Gastrocnemius medialis (tissue), 4 donors: ENCODE measurements at regions not wholly inside any gene's neighbourhood (a gene's known extent, or its start where the extent isn't known, plus 50 kb on each side); places are given as distances from the start of the nearest gene placed in this dataset.
"Not testable (repeated sequence)": the region's sequence is repeated elsewhere in the genome, so short reads cannot be mapped to it uniquely, and the experiment has no call there.

ENCODE experiments used
- ATAC-seq, 2 donors: fragments of 150-250 bp; one replicate each; pipeline ENCODE4 v1.9.1; 2016
- DNase-seq, 2 donors: peaks; one replicate each; pipeline ENCODE4 v3.0.0-alpha.2; 2019
- H3K27ac ChIP-seq, 4 donors: fragments of 200-600 bp; sonication (generic); 1 replicate in 1 of 4; 2 replicates in 3 of 4; pipeline ENCODE4 v1.5.1; 2016 to 2018; ENCODE audit warnings: mild to moderate bottlenecking in 2 of 4, moderate library complexity in 1 of 4
- H3K27me3 ChIP-seq, 3 donors: fragments of 200-600 bp; sonication (generic) in 2 of 3; 1 replicate in 1 of 3; 2 replicates in 2 of 3; pipeline versions ENCODE4 v1.5.1 to v1.6.0; 2016 to 2019; ENCODE audit warnings: mild to moderate bottlenecking in 1 of 3, moderate library complexity in 1 of 3
- H3K36me3 ChIP-seq, 2 donors: fragments of 200-600 bp; sonication (generic) in 1 of 2; one replicate each; pipeline ENCODE4 v1.5.1; 2017 to 2018
- H3K4me1 ChIP-seq, 2 donors: fragments of 200-600 bp; sonication (generic) in 1 of 2; one replicate each; pipeline ENCODE4 v1.5.1; 2016 to 2017; ENCODE audit warnings: mild to moderate bottlenecking in 2 of 2
- H3K4me3 ChIP-seq, 4 donors: fragments of 200-600 bp; sonication (generic) in 3 of 4; 1 replicate in 1 of 4; 2 replicates in 3 of 4; pipeline ENCODE4 v1.5.1; 2016 to 2019; ENCODE audit warnings: mild to moderate bottlenecking in 2 of 4
- H3K9me3 ChIP-seq, 3 donors: fragments of 200-600 bp; sonication (generic) in 2 of 3; 1 replicate in 1 of 3; 2 replicates in 2 of 3; pipeline ENCODE4 v1.5.1; 2016 to 2019
- in situ Hi-C, 4 donors: fragments of 200-750 bp; cut with MboI; loops; one replicate each; pipeline versions ENCODE4 v1.15.0 to v1.8.0; 2017; ENCODE audit warnings: low sequenced_read_pairs in 4 of 4
- intact Hi-C: fragments of 100-400 bp; cut with DNase I; formaldehyde crosslinking; loops from one replicate; pipeline ENCODE4 v1.15.1; 2023; ENCODE audit warnings: low total_unique reads

DNA sequence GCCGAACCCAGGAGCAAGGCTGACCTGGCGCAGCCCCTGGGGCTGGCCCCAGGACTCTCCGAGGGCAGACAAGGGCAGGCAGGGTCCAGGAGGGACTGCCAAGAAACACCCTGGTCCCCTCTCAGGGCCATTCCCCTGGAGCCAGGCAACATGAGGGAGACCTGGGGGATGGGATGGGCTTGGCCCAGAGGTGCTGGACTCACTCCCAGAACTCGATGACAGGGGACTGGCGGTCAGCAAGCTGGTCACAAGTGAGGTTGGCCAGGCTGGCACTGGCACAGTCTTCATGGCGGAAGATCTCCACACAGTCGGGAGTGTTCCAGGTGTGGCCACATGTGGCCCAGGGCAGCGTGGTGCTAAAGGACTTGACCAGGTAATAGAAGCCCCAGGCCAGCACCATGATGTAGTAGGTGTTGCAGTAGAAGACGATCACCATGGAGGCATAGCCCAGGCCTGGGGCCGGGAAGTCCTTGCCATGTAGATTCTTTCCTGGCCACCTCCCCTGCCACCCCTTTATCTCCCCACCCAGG, 206.4 kb upstream of the TP53TG3 start:
- H3K27ac ChIP-seq, in situ Hi-C loops, H3K4me1 ChIP-seq, H3K4me3 ChIP-seq, intact Hi-C loops, H3K27me3 ChIP-seq, H3K9me3 ChIP-seq, H3K36me3 ChIP-seq: not testable (repeated sequence)
- ATAC-seq (peak; percentile 82 to 83), DNase-seq (peak; percentile 9 to 53)

DNA sequence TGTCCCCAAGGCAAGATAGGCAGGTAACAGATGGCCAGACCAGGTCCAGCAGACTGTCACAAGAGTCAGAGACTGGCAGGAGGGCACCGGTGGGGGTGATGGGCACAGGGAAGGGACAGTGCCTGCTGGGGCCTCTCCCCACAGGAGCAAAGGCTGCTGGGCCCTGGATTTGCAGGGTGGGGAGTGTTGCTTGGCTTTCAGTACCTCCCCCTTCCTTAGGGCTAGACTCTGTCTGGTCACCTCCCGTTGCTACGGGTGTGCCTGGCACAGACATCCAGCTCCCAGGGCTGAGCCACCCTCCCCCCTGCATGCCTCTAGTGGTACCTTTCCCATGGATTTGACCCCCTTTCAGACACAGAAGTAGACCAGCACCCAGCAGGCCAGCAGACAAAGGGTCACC, 205.7 kb upstream of the TP53TG3 start:
- H3K4me3 ChIP-seq, H3K27me3 ChIP-seq, intact Hi-C loops, H3K9me3 ChIP-seq, H3K36me3 ChIP-seq, H3K4me1 ChIP-seq, H3K27ac ChIP-seq, in situ Hi-C loops: not testable (repeated sequence)
- ATAC-seq (peak; percentile 58 to 60), DNase-seq (peak in 1 of 2 donors; percentile 23)

DNA sequence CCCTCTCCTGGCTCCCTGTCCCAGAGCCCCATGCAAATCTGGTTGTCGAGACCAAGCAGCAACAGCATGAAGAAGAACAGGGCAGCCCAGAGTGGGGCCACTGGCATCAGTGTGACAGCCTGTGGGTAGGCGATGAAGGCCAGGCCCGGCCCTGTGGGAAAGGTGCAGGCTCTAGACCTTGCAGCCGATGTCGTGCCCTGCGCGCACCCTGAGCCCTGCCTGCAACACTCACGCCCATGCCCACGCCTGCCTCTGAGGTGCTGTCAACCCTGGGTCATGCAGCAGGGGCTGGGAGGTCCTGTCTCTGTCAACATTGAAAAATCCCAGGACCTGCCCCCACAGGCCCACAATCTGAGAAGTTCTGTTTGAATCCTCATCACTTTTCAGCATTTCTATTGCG, 204.0 kb upstream of the TP53TG3 start:
- H3K27me3 ChIP-seq, intact Hi-C loops, DNase-seq, H3K4me3 ChIP-seq, H3K27ac ChIP-seq, H3K4me1 ChIP-seq, in situ Hi-C loops, H3K36me3 ChIP-seq, H3K9me3 ChIP-seq, ATAC-seq: not testable (repeated sequence)

DNA sequence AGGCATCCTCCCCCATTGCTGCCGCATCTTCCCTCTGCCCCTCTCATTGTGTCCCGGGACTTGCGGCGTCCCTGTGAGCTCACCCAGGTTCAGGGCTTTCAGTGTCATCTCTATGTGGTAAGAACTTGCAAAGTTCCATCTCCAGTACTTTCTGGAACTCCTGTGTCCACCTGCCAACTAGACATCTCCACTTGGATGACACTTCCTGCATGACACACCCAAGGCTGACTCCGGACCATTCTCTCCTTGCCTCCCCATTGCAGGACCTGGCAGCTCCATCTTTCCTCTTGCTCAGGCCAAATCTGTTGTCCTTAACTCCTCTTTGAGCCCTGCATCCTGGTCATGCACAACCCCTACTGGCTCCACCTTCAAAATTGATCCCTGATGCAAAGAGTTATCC, 200.8 kb upstream of the TP53TG3 start:
- H3K36me3 ChIP-seq, H3K4me3 ChIP-seq, H3K27ac ChIP-seq, H3K4me1 ChIP-seq, in situ Hi-C loops, intact Hi-C loops, DNase-seq, H3K27me3 ChIP-seq, H3K9me3 ChIP-seq: not testable (repeated sequence)
- peak; percentile 49 to 51 for ATAC-seq

DNA sequence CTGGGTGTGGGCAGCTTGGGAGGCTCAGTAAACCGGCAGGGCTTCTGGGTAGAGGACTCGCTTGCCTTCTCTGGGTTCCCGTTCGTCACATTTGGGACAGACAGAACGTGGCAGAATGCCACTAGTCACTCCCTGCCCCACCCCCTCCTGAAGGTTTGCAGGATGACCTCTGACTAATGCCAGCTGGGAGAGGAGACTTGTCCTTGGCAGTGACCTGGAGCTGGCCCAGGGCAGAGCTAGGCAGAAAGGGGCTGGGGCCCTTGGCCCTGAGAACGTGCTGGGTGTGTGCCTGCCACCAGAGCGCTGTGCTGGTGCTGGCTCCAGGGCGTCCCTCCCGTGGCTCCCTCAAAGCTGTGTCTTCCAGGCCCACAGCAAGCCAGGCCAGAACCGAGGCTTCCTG, 197.8 kb upstream of the TP53TG3 start:
- H3K4me3 ChIP-seq, in situ Hi-C loops, DNase-seq, H3K9me3 ChIP-seq, H3K27me3 ChIP-seq, H3K4me1 ChIP-seq, H3K27ac ChIP-seq, H3K36me3 ChIP-seq, intact Hi-C loops: not testable (repeated sequence)
- peak; percentile 28 to 37 for ATAC-seq

DNA sequence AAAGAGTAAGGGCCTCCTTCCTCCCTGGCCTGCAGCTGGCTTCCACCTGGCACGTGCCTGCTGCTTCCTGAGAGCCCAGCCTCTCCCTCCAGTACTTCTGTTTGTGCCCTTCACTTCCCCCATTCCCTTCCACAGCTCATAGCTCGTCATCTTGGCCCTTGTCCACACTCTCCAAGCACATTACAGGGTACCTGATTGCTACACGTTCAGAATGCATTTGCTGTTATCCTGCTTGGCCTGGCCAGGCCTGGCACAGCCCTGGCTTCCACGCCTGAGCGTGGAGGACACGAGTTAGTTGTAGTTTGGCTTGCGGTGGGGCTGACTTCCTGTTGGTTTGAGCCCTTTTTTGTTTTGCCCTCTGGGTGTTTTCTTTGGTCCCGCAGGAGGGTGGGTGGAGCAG, 197.2 kb upstream of the TP53TG3 start:
- in situ Hi-C loops, H3K36me3 ChIP-seq, H3K4me1 ChIP-seq, H3K27me3 ChIP-seq, H3K4me3 ChIP-seq, H3K27ac ChIP-seq, H3K9me3 ChIP-seq, intact Hi-C loops, DNase-seq: not testable (repeated sequence)
- ATAC-seq, result peak in 1 of 2 donors; percentile 5

DNA sequence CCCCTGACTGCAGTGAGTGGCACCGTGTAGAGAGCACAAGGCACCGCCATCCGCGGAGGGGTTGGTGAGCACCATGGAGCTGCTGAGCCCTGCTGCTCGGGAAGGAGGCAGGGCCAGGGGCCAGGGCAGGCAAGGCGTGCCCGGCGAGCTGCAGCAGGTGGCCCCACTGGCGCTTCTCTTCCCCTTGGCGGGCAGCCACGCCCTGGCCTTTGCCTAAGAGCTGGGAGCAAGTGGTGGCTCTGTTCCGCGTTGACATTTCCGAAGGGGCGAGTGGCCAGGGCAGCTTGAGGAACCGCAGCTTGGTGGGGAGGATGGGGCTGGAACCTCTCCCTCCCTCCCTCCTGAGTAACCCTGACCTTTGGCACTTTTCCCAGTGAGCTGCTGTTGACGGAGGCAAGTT, 194.7 kb upstream of the TP53TG3 start:
- intact Hi-C loops, H3K27ac ChIP-seq, H3K9me3 ChIP-seq, H3K36me3 ChIP-seq, H3K4me1 ChIP-seq, H3K27me3 ChIP-seq, DNase-seq, H3K4me3 ChIP-seq, in situ Hi-C loops: not testable (repeated sequence)
- peak; percentile 22 to 40 for ATAC-seq

DNA sequence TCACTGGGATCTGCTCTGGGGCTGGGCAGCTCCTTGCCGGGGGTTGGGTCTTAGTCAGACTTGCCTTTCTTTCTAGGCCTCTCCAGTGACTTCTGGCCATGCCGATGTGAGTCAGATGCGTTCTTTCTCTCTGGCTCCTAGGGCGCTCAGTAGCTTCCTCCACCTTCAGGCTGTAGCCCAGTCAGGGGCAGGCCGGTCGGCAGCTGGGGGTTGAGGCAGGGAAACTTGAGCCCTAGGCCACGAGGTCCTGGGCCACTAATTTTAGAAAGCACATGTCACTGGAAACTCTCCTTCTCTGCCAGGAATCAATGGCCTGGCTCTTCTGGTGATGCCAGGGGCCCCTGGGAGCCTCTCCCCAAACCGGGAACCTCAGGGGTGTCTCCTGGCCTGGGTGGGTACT, 192.4 kb upstream of the TP53TG3 start:
- ATAC-seq (peak; percentile 48 to 65), DNase-seq (peak; percentile 40 to 79)
- H3K27me3 ChIP-seq, in situ Hi-C loops, H3K9me3 ChIP-seq, H3K36me3 ChIP-seq, H3K4me1 ChIP-seq, intact Hi-C loops, H3K4me3 ChIP-seq, H3K27ac ChIP-seq: not testable (repeated sequence)

DNA sequence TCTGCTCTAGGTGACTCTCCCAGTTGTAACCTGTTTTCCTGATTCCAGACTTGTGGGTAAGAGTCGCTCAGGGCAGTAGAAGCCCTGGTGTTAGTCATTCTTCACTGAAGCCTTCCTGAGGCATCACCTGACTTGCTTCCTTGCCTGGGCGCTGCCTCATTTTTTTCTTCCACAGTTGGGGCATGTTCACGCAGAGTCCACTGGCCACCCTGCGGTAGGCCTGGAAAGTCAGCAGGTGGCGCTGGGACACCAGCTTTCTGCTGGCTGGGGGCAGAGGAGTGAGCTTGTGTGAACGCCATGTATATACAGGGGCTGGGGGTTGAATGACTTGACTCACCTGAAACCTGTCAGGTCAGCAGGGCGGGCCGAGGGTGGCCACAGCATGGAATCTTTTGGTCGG, 189.3 kb upstream of the TP53TG3 start:
- H3K9me3 ChIP-seq, H3K27ac ChIP-seq, DNase-seq, H3K4me1 ChIP-seq, H3K36me3 ChIP-seq, H3K27me3 ChIP-seq, in situ Hi-C loops, H3K4me3 ChIP-seq, intact Hi-C loops: not testable (repeated sequence)
- peak; percentile 34 to 39 for ATAC-seq

DNA sequence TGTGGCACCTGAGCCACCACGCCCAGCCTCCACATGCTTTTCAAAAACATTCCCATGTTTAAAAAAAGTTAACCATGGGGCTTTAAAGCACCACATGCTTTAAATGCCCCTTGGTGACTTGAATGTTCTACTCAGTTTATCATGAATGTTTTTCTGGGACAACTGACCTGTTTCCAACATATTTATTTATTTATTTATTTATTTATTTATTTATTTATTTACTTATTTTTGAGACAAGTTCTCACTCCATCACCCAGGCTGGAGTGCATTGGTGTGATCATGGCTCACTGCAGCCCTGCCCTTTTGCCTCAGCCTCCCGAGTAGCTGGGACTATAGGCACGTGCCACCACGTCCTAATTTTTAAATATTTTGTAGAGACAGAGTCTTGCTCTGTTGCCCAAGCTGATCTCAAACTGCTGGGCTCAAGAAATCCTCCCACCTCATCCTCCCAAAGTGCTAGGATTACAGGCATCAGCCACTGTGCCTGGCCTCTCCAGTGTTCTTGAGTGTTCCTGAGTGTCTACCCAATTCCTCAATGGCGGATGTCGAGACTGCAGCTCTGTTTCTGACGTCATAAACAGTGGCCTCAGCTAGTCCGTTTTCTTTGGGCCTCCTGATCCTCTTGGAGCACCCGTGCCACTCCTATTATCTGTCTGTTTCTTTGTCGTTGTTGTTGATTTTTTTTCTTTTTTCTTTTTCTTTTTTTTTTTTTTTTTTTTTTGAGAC, 185.7 kb upstream of the TP53TG3 start:
- ATAC-seq, intact Hi-C loops, H3K27ac ChIP-seq, H3K4me3 ChIP-seq, DNase-seq, in situ Hi-C loops, H3K36me3 ChIP-seq, H3K4me1 ChIP-seq, H3K9me3 ChIP-seq, H3K27me3 ChIP-seq: not testable (repeated sequence)

DNA sequence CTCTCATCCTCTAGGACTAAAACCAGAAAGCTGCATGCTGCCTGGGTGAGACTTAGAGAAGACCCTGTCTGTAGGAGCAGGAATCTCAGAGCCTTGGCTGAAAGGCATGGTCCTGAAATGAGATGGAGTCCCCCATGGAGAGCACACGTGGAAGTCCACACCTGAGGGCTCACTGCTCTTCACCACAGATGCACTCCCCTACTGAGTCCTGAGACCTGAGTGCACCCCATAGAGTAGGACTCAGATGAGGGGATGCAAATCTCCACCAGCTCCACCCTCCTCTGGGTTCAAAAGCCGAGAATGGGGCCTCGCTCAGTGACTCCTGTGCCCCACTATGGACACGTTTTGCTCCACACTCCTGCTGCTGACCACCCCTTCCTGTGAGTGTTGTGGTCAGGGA, 171.4 kb upstream of the TP53TG3 start:
- intact Hi-C loops, in situ Hi-C loops, ATAC-seq: not testable (repeated sequence)

DNA sequence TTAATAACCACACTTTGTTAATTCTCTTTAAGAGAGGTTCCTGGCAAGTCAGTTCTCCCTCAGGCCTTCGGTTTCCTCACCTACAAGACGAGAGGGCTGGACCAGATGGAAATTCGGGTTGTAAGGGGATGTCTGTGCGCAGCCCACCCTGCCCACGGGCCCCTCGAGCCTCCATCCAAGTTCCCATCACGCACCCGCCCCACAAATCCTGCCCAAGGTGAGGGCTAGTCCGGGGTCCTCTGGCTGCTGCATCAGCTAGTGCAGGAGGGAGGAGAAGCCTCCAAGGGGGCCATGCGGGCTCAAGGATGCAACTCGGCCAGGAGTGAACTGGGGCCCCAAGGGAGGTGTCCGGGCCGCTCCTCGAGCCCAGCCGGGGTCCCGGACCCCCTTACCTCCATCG, 169.6 kb upstream of the TP53TG3 start:
- H3K4me3 ChIP-seq, H3K27me3 ChIP-seq, DNase-seq, H3K27ac ChIP-seq, in situ Hi-C loops, ATAC-seq, H3K36me3 ChIP-seq, H3K4me1 ChIP-seq, intact Hi-C loops, H3K9me3 ChIP-seq: not testable (repeated sequence)

More for the DNA sequence above, 171.4 kb upstream of the TP53TG3 start:
- not testable (repeated sequence) for DNase-seq, H3K36me3 ChIP-seq, H3K27me3 ChIP-seq, H3K4me3 ChIP-seq, H3K4me1 ChIP-seq, H3K27ac ChIP-seq, H3K9me3 ChIP-seq
